HG03520 (cell line): ENCODE measurements at regions not wholly inside any gene's neighbourhood (a gene's known extent, or its start where the extent isn't known, plus 50 kb on each side); places are given as distances from the start of the nearest gene placed in this dataset.

ENCODE experiments used
- ATAC-seq: cut with Tn5 transposase; IDR thresholded peaks from one replicate; pipeline ENCODE4 v1.9.1; 2021; ENCODE audit warnings: mild to moderate bottlenecking, moderate library complexity; ENCODE audit not compliant: unreplicated experiment

- ATAC-seq = no peak
Observed at GRCh38 chr5:171624396-171624795, 161.2 kb upstream of the SMIM23 start.

GRCh38 chr5:171625646-171626045, 160.0 kb upstream of the SMIM23 start:
- no peak for ATAC-seq

GRCh38 chr5:171627936-171628632, 157.5 kb upstream of the SMIM23 start:
- no peak for ATAC-seq

GRCh38 chr5:171628633-171628974, 157.0 kb upstream of the SMIM23 start:
- ATAC-seq = no peak

GRCh38 chr5:171629221-171629620, 156.4 kb upstream of the SMIM23 start:
- ATAC-seq = no peak

DNA sequence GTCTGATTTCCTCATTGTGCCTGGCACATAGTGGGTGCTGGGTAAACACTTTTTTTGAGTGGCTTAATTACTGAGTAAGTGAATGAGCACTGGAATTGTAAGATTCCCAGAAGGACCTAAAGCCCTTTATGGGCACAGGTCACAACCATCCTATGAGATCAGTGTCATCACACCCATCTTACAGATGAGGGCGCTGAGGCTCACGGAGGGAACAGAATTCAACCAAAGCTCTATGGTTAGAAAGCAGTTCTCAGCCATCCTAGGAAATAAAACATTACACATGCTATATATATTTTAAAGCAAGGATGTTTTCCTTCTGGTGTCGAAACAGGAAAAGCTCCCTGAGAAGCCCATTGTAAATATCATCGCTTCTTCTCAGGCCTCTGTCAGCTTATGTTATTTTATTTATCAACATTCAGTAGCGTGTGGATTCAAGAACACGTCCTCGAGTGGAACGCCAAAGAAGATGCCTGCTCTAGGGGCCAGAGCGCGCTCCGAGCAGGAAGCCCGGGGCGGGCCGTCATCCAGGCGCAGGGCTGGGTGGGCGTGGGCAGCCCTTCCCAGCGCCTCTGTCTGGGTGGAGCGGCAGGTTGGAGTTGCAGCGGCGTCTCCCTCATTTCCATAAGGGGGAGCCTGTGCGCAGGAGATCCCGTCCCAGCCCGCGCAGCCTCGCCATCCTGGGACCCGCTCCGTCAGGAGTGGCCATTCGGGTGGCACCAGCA, 155.8 kb upstream of the SMIM23 start:
- ATAC-seq = no peak

GRCh38 chr5:171630350-171631065, 155.1 kb upstream of the SMIM23 start:
- no peak for ATAC-seq

- no peak for ATAC-seq
Observed at GRCh38 chr5:171632616-171633015, 153.0 kb upstream of the SMIM23 start.

DNA sequence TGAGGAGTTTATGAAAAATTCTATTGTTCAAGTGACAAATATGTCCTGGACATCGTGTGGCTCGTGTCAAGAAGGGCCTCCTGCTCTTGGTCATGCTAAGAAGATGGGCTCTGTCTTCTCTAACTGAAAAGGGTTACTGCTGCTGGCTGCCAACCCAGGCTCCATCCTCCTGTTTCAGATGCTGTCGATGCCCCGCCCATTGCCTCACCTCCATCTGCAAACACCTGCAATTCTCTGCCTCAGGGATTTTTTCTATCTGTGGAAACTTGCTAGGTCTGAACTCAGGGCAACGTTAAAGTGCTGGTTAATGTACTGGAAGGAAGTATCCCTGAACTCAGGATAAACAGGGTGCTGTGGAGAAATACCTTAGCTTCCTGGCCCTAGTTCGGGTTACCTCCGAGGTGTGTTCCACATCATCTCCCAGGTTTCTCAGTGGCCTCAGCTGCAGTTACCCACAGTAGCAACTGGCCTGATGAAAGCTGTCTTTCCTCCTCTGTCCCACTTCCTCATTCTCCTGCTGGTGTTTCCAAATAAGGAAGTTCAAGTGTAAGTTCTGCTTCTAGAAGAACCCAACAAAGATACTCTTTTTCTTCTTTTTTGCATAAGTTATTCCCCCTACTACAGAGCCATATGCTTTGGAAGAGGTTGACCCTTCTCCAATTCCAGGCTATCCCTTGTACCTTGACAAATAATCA, 151.7 kb upstream of the SMIM23 start:
- peak; percentile 48 for ATAC-seq

DNA sequence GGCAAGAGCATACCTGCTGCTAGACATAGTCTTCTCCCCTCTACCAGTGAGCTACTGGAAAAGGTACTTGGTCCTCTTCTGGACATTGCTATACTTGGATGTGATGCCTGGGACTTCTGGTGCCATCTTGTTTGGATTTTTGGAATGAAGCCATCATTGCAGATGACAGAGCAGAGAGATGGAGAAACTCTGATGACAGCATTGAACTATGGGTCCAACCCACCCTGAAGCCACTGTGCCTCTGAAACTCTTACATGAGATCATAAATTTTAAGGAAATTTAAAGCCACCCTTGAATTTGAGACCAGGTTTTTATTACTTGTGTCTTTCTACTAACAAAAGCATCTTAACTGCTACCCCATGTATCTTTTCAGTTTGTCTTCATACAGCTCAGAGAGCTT, 151.1 kb upstream of the SMIM23 start:
- ATAC-seq = no peak

GRCh38 chr5:171635028-171635427, 150.6 kb upstream of the SMIM23 start:
- ATAC-seq = no peak

DNA sequence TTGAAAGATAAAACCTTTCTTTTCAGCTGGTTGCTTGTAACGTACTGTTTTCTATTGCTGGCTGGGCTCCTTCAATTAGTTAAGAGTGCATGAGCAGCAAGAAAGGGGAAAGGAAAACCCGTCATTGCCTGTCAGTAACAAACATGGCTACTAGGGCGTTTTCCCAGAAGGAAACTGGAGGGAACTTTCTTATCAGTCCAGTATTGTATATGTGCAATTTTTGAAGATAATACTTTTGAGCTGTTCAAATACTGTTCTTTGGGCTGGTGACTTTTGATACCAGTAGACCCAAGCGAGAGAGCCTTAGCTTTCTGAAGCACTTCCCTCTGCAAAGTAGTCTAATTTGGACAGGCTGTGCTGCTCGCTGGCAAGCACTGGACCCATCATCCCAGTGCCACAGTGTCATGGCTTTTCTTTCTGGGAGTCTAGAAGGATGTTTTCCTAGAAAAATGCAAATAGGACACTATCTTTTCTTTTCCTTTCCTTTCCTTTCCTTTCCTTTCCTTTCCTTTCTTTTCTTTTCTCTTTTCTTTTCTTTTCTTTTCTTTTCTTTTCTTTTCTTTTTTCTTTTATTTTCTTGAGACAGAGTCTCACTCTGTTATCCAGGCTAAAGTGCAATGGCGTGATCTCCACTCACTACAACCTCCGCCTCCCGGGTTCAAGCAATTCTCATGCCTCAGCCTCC, 149.9 kb upstream of the SMIM23 start:
- ATAC-seq = no peak

- ATAC-seq = no peak
Observed at GRCh38 chr5:171637811-171638210, 147.8 kb upstream of the SMIM23 start.

- ATAC-seq = no peak
Observed at GRCh38 chr5:171639205-171639621, 146.4 kb upstream of the SMIM23 start.

DNA sequence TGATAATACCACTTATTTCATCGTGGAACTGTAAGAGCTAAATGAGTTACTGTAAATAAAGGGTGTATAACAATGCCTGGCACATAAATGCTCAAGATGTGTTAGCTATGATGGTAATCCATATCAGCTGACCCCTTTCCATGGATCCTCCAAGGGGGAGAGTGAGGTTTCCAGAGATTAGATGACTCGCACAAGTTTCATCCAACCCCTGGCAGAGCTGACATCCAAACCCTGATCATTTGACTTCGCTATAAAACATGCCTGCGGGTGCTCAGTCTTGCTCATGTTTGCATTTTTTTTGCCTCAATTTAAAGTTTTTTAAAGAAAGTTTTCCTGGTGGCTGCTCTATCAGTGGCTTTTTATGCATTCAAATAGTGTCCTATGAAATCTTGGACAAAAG, 145.7 kb upstream of the SMIM23 start:
- ATAC-seq = no peak

- ATAC-seq = no peak
Observed at GRCh38 chr5:171640480-171640879, 145.1 kb upstream of the SMIM23 start.

GRCh38 chr5:171641891-171642290, 143.7 kb upstream of the SMIM23 start:
- no peak for ATAC-seq

- no peak for ATAC-seq
Observed at GRCh38 chr5:171642894-171643293, 142.7 kb upstream of the SMIM23 start.

GRCh38 chr5:171644536-171644935, 141.1 kb upstream of the SMIM23 start:
- ATAC-seq = no peak

DNA sequence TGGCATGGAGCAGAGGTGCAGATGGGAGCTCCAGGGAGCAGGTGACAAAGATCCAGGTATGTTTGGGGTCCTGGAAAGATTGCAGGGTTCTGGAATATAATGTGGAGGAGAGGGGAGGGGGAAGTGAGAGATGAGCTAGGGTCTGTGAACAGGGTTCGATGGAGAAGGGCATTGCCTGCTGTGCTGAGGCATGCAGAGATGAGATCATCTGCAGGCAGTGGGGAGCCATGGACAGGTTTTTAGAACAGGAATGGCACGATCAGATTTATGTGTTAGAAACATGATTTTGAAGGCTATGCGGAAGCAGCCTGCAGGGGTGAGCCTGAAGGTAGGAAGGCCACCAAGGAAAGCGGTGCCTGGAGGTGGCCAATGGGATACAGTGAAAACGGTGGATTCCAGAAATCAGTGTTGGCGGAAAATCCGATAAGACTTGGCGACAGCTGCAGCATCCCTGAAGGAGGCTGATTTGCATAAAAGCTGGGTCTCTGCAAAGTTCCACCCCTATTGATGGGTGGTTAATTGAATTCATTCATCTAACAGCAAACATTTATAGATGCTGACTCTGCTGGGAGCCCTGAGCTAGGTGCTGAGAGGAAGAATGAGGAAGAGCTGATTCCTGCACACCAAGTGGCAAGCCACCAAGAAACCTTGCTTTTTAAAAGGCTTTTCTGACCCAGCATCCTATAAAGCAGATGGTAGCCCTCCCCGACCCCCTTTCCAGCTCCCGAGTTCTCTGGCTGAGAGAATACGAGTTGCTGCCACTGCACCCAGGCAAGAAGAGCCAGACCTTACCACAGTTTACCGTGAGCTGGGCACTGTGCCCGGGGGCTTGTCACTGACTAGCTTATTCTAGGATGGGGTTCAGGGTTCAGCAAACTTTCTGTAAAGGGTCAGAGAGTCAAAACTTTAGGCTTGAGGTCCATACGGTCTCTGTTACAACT, 139.2 kb upstream of the SMIM23 start:
- no peak for ATAC-seq
